Upper lobe of left lung (tissue), 6 donors: ENCODE measurements at regions not wholly inside any gene's neighbourhood (a gene's known extent, or its start where the extent isn't known, plus 50 kb on each side); places are given as distances from the start of the nearest gene placed in this dataset.
"Not testable (repeated sequence)": the region's sequence is repeated elsewhere in the genome, so short reads cannot be mapped to it uniquely, and the experiment has no call there.

Experiments used
- ATAC-seq, 2 donors: fragments of 200-7000 bp; cut with Tn5 transposase; one replicate each; pipeline ENCODE4 v1.9.1; 2022; ENCODE audit warnings: mild to moderate bottlenecking in 2 of 2, moderate library complexity in 2 of 2; ENCODE audit not compliant: low FRiP score in 2 of 2
- DNase-seq, 2 donors: peaks; one replicate each; pipeline ENCODE4 v3.0.0-alpha.2; 2019 to 2020
- H3K27ac ChIP-seq, 4 donors: fragments of 200-600 bp; sonication (generic); one replicate each; pipeline ENCODE4 v1.5.1; 2016 to 2019
- H3K27me3 ChIP-seq, 4 donors: fragments of 200-600 bp; sonication (generic); one replicate each; pipeline ENCODE4 v1.5.1; 2017 to 2019
- H3K36me3 ChIP-seq, 4 donors: fragments of 200-600 bp; sonication (generic); one replicate each; pipeline ENCODE4 v1.5.1; 2016 to 2019
- H3K4me1 ChIP-seq, 4 donors: fragments of 200-600 bp; sonication (generic); one replicate each; pipeline ENCODE4 v1.5.1; 2018 to 2019
- H3K4me3 ChIP-seq, 4 donors: fragments of 200-600 bp; sonication (generic); one replicate each; pipeline ENCODE4 v1.5.1; 2017 to 2019; ENCODE audit warnings: mild to moderate bottlenecking in 2 of 4, moderate library complexity in 1 of 4
- H3K9me3 ChIP-seq, 4 donors: fragments of 200-600 bp; sonication (generic); one replicate each; pipeline ENCODE4 v1.5.1; 2018 to 2019
- CTCF ChIP-seq, 6 experiments: fragments of 450-650 bp in 4 of 6; fragments of 200-600 bp in 2 of 6; sonication (generic) in 2 of 6; IDR thresholded peaks; one replicate each; pipeline ENCODE4 v1.5.1; 2016 to 2019; ENCODE audit warnings: antibody characterized with exemption in 6 of 6
- EP300 ChIP-seq, 4 donors: sonication (generic); formaldehyde crosslinking; IDR thresholded peaks; one replicate each; pipeline ENCODE4 v1.5.1; 2017; ENCODE audit warnings: antibody characterized with exemption in 4 of 4, control low read depth in 2 of 4
- POLR2AphosphoS5 ChIP-seq, 2 donors: sonication (generic); formaldehyde crosslinking; IDR thresholded peaks; one replicate each; pipeline ENCODE4 v1.5.1; 2017; ENCODE audit warnings: antibody characterized with exemption in 2 of 2
- WGBS, 2 donors: methylation state at CpG; one replicate each; pipeline ENCODE4 v1.1.5; 2017 to 2018; 5-methylcytosine and 5-hydroxymethylcytosine counted together
- donor health status: DM: no; HTN: no; CAD: no; lungs with moderate emphysema.
- donor health status: DM: no; HTN: yes; CAD: no; lungs with severe emphysema.

GRCh38 chr13:111667757-111668156 lies 347.3 kb downstream of the TEX29 start:
- 79 to 87% methylated on average over 7 of the region's 7 CpGs for WGBS, 2 donors
- Histone ChIP-seq H3K4me1 (peaks cover 0 to 3% (median 0%) of the 10 kb centered on the region in 4 donors), H3K27me3 (no peaks in the 10 kb centered on the region), H3K27ac (no peak overlapping the region), H3K9me3 (no peaks in the 10 kb centered on the region), H3K4me3 (no peak overlapping the region), H3K36me3 (no peaks in the 10 kb centered on the region)
- DNase-seq, result no peak
- TF ChIP-seq POLR2AphosphoS5 (IDR thresholded peaks at IDR 0.05), result no peak
- no peak for ATAC-seq

- peak in 1 of 2 donors; percentile 66 for DNase-seq
- Histone ChIP-seq H3K27me3 (no peaks in the 10 kb centered on the region), H3K36me3 (no peaks in the 10 kb centered on the region), H3K9me3 (no peaks in the 10 kb centered on the region), H3K4me3 (no peak overlapping the region), H3K27ac (no peak overlapping the region), H3K4me1 (peaks cover 0 to under 1% (median 0%) of the 10 kb centered on the region in 4 donors)
- ATAC-seq, result no peak
- no peak for TF ChIP-seq POLR2AphosphoS5 (IDR thresholded peaks at IDR 0.05)
- no peak for TF ChIP-seq EP300 (IDR thresholded peaks at IDR 0.05)
- TF ChIP-seq CTCF (IDR thresholded peaks at IDR 0.05), result no peak
- 94 to 100% methylated on average over 4 to 30 of the region's 30 CpGs for whole genome bisulfite sequencing, 2 donors
These were observed 348.0 kb downstream of the TEX29 start for GRCh38 chr13:111668451-111668850.

- H3K9me3 ChIP-seq, H3K27ac ChIP-seq, H3K36me3 ChIP-seq, DNase-seq, H3K27me3 ChIP-seq, H3K4me3 ChIP-seq, H3K4me1 ChIP-seq, ATAC-seq: not testable (repeated sequence)
- WGBS, 2 donors, result 83% methylated on average over 4 of the region's 7 CpGs; no CpG with 5 or more reads in 1 of the 2 donors
These were observed 351.8 kb downstream of the TEX29 start for GRCh38 chr13:111672198-111672597.

GRCh38 chr13:111678120-111678882 lies 357.9 kb downstream of the TEX29 start:
- not testable (repeated sequence) for H3K36me3 ChIP-seq, ATAC-seq, H3K4me3 ChIP-seq, DNase-seq, H3K27ac ChIP-seq, H3K9me3 ChIP-seq, H3K4me1 ChIP-seq, H3K27me3 ChIP-seq
- no CpG with 5 or more reads among the region's 33 CpGs for WGBS, 2 donors

- H3K27me3 ChIP-seq, DNase-seq, H3K4me3 ChIP-seq, H3K9me3 ChIP-seq, H3K4me1 ChIP-seq, ATAC-seq, H3K36me3 ChIP-seq, H3K27ac ChIP-seq: not testable (repeated sequence)
- no CpG with 5 or more reads among the region's 15 CpGs for WGBS, 2 donors
These were observed 359.2 kb downstream of the TEX29 start for GRCh38 chr13:111679645-111680044.

- not testable (repeated sequence) for H3K27me3 ChIP-seq, H3K9me3 ChIP-seq, H3K4me1 ChIP-seq, DNase-seq, H3K36me3 ChIP-seq, H3K4me3 ChIP-seq, ATAC-seq, H3K27ac ChIP-seq
- WGBS, 2 donors, result 31% methylated on average over 2 of the region's 13 CpGs; no CpG with 5 or more reads in 1 of the 2 donors
These were observed 359.7 kb downstream of the TEX29 start for GRCh38 chr13:111680100-111680499.

GRCh38 chr13:111692028-111692427 lies 371.6 kb downstream of the TEX29 start:
- H3K27ac ChIP-seq, ATAC-seq, H3K27me3 ChIP-seq, DNase-seq, H3K4me1 ChIP-seq, H3K9me3 ChIP-seq, H3K36me3 ChIP-seq, H3K4me3 ChIP-seq: not testable (repeated sequence)
- WGBS, 2 donors, result no CpG with 5 or more reads among the region's 2 CpGs

GRCh38 chr13:111696121-111696520 lies 370.8 kb upstream of the SOX1 start:
- not testable (repeated sequence) for ATAC-seq, H3K36me3 ChIP-seq, DNase-seq, H3K4me3 ChIP-seq, H3K4me1 ChIP-seq, H3K27ac ChIP-seq, H3K27me3 ChIP-seq, H3K9me3 ChIP-seq
- no CpG with 5 or more reads among the region's 11 CpGs for WGBS, 2 donors

- H3K36me3 ChIP-seq, H3K27ac ChIP-seq, ATAC-seq, DNase-seq, H3K4me3 ChIP-seq, H3K9me3 ChIP-seq, H3K4me1 ChIP-seq, H3K27me3 ChIP-seq: not testable (repeated sequence)
- WGBS, 2 donors, result no CpG with 5 or more reads among the region's 5 CpGs
These were observed 364.9 kb upstream of the SOX1 start for GRCh38 chr13:111702059-111702458.
